A673 (cell line): ENCODE measurements at regions not wholly inside any gene's neighbourhood (a gene's known extent, or its start where the extent isn't known, plus 50 kb on each side); places are given as distances from the start of the nearest gene placed in this dataset.

Experiments
- CTCF ChIP-seq: fragments of 300-800, 200-600 bp; sonication (generic); conservative IDR thresholded peaks from 2 replicates; pipeline ENCODE4 v1.5.1; 2017; ENCODE audit warnings: low read depth, mild to moderate bottlenecking, antibody characterized with exemption, low read length, moderate library complexity, mixed read lengths
- EZH2 ChIP-seq: fragments of 200-600 bp; sonication (generic); IDR thresholded peaks from 2 replicates; pipeline ENCODE4 v1.6.1; 2017; ENCODE audit warnings: borderline replicate concordance, low read depth, mild to moderate bottlenecking, mixed read lengths, antibody characterized with exemption, low read length; ENCODE audit not compliant: poor library complexity, severe bottlenecking

DNA sequence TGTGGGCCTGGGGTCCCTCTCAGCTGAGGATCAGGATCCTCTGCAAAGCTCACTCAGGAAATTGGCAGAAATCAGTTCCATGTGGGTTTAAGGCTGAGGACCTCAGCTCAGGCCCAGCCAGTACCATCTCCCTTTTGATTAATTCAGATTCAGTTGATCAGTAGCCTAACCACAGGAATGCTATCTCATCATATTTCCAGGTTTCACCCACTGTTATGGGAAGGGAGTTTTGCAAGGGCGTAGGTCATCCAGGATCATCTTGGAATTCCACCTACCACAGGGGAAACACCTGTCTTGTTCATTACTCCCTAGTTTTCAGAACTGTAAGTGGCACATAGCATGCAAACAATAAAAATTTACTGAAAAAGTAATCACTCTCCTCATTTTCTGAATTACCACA, 399.5 kb upstream of the CNTN3 start:
- no peak for TF ChIP-seq CTCF
- no peak for TF ChIP-seq EZH2
